Calu3 (cell line): ENCODE measurements at regions not wholly inside any gene's neighbourhood (a gene's known extent, or its start where the extent isn't known, plus 50 kb on each side); places are given as distances from the start of the nearest gene placed in this dataset.

ENCODE experiments used
- BruUV-seq: library from RNA; stranded (reverse); fragments of 400-500 nt; replicated peaks from 2 replicates; lab custom pipeline; 2021; lab: Mats Ljungman, UMichigan
- CTCF ChIA-PET: fragments of 300-600 bp; sonication (Branson Sonifier 250); formaldehyde crosslinking; loops from one replicate; lab custom pipeline; 2022; ENCODE audit warnings: antibody characterized with exemption; lab: Charles Lee
- DNase-seq: peaks from one replicate; pipeline ENCODE4 v3.0.0; 2022
- H3K27ac Mint-ChIP-seq: one replicate; pipeline ENCODE4 v1.8.0; 2022; ENCODE audit warnings: mixed read lengths; ENCODE audit not compliant: unreplicated experiment
- H3K27me3 Mint-ChIP-seq: one replicate; pipeline ENCODE4 v1.8.0; 2022; ENCODE audit warnings: mixed read lengths; ENCODE audit not compliant: unreplicated experiment
- H3K36me3 Mint-ChIP-seq: one replicate; pipeline ENCODE4 v1.8.0; 2022; ENCODE audit warnings: mild to moderate bottlenecking, moderate library complexity, mixed read lengths; ENCODE audit not compliant: insufficient read depth, unreplicated experiment
- H3K4me1 Mint-ChIP-seq: one replicate; pipeline ENCODE4 v1.8.0; 2022; ENCODE audit warnings: mild to moderate bottlenecking, low read depth, mixed read lengths; ENCODE audit not compliant: unreplicated experiment
- H3K4me3 Mint-ChIP-seq: one replicate; pipeline ENCODE4 v1.8.0; 2022; ENCODE audit warnings: mild to moderate bottlenecking, low read depth, moderate library complexity, mixed read lengths; ENCODE audit not compliant: unreplicated experiment
- H3K9me3 Mint-ChIP-seq: one replicate; pipeline ENCODE4 v1.8.0; 2022; ENCODE audit warnings: low read depth, mixed read lengths; ENCODE audit not compliant: unreplicated experiment
- intact Hi-C: fragments of 100-400 bp; cut with micrococcal nuclease; formaldehyde crosslinking; loops from one replicate; pipeline ENCODE4 v1.10.0; 2022; ENCODE audit not compliant: unreplicated experiment
- TF ChIP-seq, protein P1 (sequence below): fragments of 200-600 bp; IDR thresholded peaks from one replicate; pipeline ENCODE4 v1.8.0; 2022; ENCODE audit warnings: antibody characterized with exemption; ENCODE audit not compliant: unreplicated experiment

GRCh38 chr2:4265936-4266335 lies 562.6 kb downstream of the DCDC2C start:
- H3K36me3 Mint-ChIP-seq: no peaks in the 10 kb centered on the region
- H3K27me3 Mint-ChIP-seq: no peaks in the 10 kb centered on the region
- peaks cover 14% of the 10 kb centered on the region for H3K9me3 Mint-ChIP-seq
- no peak overlapping the region for H3K4me3 Mint-ChIP-seq
- BruUV-seq: no TSS peak
- intact Hi-C loops: no loop called here
- no peaks in the 10 kb centered on the region for H3K4me1 Mint-ChIP-seq
- CTCF ChIA-PET: no interaction called here
- H3K27ac Mint-ChIP-seq: no peak overlapping the region
- TF ChIP-seq, protein P1, sequence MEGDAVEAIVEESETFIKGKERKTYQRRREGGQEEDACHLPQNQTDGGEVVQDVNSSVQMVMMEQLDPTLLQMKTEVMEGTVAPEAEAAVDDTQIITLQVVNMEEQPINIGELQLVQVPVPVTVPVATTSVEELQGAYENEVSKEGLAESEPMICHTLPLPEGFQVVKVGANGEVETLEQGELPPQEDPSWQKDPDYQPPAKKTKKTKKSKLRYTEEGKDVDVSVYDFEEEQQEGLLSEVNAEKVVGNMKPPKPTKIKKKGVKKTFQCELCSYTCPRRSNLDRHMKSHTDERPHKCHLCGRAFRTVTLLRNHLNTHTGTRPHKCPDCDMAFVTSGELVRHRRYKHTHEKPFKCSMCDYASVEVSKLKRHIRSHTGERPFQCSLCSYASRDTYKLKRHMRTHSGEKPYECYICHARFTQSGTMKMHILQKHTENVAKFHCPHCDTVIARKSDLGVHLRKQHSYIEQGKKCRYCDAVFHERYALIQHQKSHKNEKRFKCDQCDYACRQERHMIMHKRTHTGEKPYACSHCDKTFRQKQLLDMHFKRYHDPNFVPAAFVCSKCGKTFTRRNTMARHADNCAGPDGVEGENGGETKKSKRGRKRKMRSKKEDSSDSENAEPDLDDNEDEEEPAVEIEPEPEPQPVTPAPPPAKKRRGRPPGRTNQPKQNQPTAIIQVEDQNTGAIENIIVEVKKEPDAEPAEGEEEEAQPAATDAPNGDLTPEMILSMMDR: no peak
- no peak for DNase-seq

DNA sequence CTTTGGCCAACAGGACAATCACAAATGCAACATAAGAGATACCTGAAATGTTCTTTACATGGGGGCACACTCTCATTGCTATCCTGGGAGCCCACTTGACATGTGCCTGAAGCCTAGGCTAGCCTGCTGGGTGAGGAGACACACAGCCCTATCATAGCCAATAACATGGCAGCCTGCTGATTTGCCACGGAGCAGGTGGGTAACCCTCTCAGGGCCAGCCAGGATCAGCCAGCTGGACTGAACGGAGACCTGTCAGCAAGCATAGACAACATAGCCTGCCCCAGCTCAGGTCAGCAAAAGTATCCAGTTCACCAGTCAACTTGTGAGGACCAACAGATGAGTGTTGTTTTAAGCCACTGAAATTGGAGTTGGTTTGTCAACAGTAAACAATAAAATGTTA lies 566.5 kb downstream of the DCDC2C start:
- BruUV-seq: no TSS peak
- intact Hi-C loops: no loop called here
- TF ChIP-seq, protein P1: no peak
- CTCF ChIA-PET: no interaction called here
- Mint-ChIP-seq H3K27me3 (no peaks in the 10 kb centered on the region), H3K27ac (no peak overlapping the region), H3K4me3 (no peak overlapping the region), H3K4me1 (no peaks in the 10 kb centered on the region), H3K9me3 (peaks cover 6% of the 10 kb centered on the region), H3K36me3 (no peaks in the 10 kb centered on the region)
- DNase-seq: no peak

DNA sequence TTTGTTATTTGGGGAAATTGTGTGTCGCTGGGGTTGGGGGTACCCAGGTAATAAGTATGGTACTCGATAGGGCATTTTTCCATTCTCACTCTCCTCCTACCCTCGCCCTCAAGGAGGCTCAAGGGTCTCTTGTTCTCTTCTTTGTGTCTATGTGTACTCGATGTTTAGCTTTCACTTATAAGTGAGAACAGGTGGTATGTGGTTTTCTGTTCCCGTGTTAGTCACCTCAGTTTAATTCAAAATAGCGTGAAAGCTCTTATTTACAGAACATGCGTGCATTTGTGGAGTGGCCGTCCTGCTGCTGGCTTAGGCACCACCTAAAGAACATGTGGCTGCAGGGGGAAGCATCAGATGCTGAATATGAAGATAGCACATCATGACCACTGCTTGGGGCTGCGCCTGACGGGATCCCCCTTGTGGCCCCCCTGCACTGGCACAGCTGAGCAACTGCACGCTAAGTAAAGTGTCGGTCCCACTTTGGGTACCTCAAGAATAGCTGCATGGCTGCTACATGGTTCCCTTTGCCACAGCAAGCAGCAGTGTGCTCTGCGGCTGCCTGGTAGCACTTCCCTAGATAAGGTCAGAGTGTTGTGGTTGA lies 569.0 kb downstream of the DCDC2C start:
- no peak for DNase-seq
- no TSS peak for BruUV-seq
- intact Hi-C loops: no loop called here
- H3K9me3 Mint-ChIP-seq: peaks cover 14% of the 10 kb centered on the region
- H3K4me3 Mint-ChIP-seq: no peak overlapping the region
- no peaks in the 10 kb centered on the region for H3K27me3 Mint-ChIP-seq
- no peak overlapping the region for H3K27ac Mint-ChIP-seq
- TF ChIP-seq, protein P1: no peak
- CTCF ChIA-PET: no interaction called here
- H3K4me1 Mint-ChIP-seq: no peaks in the 10 kb centered on the region
- no peaks in the 10 kb centered on the region for H3K36me3 Mint-ChIP-seq

DNA sequence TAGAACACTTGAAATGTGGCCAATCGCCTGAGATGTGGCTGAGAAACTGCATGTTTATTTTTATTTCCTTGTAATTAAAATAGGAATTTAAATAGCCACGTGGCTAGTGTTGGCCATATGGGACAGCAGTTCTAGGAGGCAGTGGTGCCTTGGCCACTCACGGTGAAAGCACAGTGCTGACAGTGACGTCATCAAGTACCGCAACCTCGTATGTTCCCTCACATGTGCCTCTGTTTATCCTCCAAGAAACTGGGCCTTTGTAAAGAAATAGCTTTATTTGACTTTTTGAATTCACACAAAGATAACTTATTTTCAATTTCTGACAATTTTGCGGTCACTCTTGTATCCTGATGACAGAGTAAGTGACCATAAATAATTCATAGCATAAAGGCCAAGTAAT lies 575.0 kb downstream of the DCDC2C start:
- H3K27me3 Mint-ChIP-seq: no peaks in the 10 kb centered on the region
- TF ChIP-seq, protein P1: no peak
- no peak for DNase-seq

More for the DNA sequence above, 575.0 kb downstream of the DCDC2C start:
- Mint-ChIP-seq H3K4me1 (no peaks in the 10 kb centered on the region), H3K27ac (no peak overlapping the region), H3K36me3 (no peaks in the 10 kb centered on the region), H3K4me3 (no peak overlapping the region), H3K9me3 (peaks cover 12% of the 10 kb centered on the region)
- no TSS peak for BruUV-seq
- CTCF ChIA-PET: no interaction called here
- intact Hi-C loops: no loop called here
